Lower lobe of right lung (tissue), 2 donors: ENCODE measurements at regions not wholly inside any gene's neighbourhood (a gene's known extent, or its start where the extent isn't known, plus 50 kb on each side); places are given as distances from the start of the nearest gene placed in this dataset.

ENCODE experiments used
- ATAC-seq, 2 donors: fragments of 200-7000 bp; cut with Tn5 transposase; one replicate each; pipeline ENCODE4 v1.9.1; 2020 to 2022; ENCODE audit warnings: mild to moderate bottlenecking in 2 of 2, moderate library complexity in 2 of 2
- DNase-seq: peaks from one replicate; pipeline ENCODE4 v3.0.0-alpha.2; 2020
- H3K27ac ChIP-seq: fragments of 200-600 bp; one replicate; pipeline ENCODE4 v1.8.0; 2022
- H3K27me3 ChIP-seq: fragments of 200-600 bp; one replicate; pipeline ENCODE4 v1.8.0; 2022; ENCODE audit warnings: low read depth
- H3K36me3 ChIP-seq: fragments of 200-600 bp; one replicate; pipeline ENCODE4 v1.8.0; 2022; ENCODE audit warnings: mild to moderate bottlenecking
- H3K4me1 ChIP-seq: fragments of 200-600 bp; one replicate; pipeline ENCODE4 v1.8.0; 2022
- H3K4me3 ChIP-seq: fragments of 200-600 bp; one replicate; pipeline ENCODE4 v1.8.0; 2022; ENCODE audit warnings: mild to moderate bottlenecking
- H3K9me3 ChIP-seq: fragments of 200-600 bp; one replicate; pipeline ENCODE4 v1.8.0; 2022
- intact Hi-C: fragments of 100-400 bp; cut with DNase I; formaldehyde crosslinking; loops from one replicate; pipeline ENCODE4 v1.11.0; 2022
- TF ChIP-seq, protein P1 (sequence below): fragments of 200-600 bp; IDR thresholded peaks from one replicate; pipeline ENCODE4 v1.8.0; 2022; ENCODE audit warnings: antibody characterized with exemption, mild to moderate bottlenecking
- donor health status: DM: no; HTN: yes; CAD: no; lungs with severe emphysema.

DNA sequence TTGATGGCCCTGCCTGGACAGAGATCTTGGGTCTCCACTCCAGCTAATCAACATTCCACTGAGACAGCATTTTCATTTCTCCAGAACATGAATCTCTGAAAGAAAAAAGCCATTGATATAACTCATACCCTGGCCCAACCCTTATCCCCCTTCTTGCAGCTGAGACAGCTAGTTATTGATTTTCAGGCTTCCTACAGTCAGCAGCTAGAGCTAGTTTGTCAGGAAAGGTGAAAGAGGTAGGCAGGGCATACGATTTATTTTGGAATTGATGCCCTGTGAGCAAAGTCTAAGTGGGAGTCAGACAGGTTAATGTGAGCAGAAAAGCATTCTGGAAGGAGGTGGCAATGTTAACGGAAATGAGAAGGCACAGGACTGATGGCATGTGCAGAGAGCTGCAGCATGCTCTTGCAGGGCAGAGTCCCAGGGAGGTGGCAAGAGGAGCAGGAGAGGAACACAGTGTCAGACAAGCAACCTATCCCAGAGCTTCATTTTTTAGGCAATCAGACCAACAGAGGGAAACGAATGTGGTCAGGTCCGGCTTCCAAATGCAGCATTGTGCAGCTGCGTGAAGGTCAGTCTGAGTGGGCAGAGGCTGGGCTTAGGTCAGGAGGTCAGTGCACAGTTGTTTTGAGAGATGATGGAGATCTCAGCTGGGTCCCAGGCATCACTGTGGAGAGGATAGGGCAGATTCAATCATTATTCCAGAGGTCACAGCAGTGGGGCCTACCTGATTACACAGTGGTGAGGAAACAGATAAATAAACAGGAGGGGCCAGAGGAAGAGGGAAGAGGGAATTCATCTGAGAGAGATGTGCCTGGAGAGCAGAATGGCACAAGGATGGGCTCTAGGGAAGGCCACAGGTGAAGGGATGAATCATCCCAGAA is 134.8 kb downstream of the CMPK2 start:
- ATAC-seq (no peak), DNase-seq (no peak)
- Histone ChIP-seq H3K27me3 (no peaks in the 10 kb centered on the region), H3K36me3 (no peaks in the 10 kb centered on the region), H3K9me3 (no peaks in the 10 kb centered on the region), H3K4me1 (no peaks in the 10 kb centered on the region), H3K27ac (no peak overlapping the region), H3K4me3 (no peak overlapping the region)
- TF ChIP-seq, protein P1, sequence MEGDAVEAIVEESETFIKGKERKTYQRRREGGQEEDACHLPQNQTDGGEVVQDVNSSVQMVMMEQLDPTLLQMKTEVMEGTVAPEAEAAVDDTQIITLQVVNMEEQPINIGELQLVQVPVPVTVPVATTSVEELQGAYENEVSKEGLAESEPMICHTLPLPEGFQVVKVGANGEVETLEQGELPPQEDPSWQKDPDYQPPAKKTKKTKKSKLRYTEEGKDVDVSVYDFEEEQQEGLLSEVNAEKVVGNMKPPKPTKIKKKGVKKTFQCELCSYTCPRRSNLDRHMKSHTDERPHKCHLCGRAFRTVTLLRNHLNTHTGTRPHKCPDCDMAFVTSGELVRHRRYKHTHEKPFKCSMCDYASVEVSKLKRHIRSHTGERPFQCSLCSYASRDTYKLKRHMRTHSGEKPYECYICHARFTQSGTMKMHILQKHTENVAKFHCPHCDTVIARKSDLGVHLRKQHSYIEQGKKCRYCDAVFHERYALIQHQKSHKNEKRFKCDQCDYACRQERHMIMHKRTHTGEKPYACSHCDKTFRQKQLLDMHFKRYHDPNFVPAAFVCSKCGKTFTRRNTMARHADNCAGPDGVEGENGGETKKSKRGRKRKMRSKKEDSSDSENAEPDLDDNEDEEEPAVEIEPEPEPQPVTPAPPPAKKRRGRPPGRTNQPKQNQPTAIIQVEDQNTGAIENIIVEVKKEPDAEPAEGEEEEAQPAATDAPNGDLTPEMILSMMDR, result no peak
- intact Hi-C loops, result no loop called here

DNA sequence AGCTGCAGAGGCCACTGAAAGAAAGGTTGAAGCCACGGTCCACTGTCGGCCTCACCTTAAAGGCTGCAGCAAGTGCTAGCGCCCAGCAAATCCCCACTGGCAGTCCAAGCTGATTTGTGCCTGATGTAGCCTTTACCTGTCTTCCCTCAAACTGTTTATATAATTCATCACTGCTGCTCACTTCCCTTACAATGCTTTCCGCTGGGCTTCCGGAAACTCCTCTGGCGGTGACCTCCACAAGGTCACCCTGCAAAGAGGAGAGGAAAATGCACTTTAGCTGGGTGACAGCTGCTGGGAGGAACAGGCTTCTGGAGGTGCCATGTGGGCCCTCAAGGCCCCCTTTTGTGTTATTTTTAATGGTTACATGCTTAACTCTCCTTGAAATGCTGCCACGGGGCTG is 126.2 kb downstream of the CMPK2 start:
- H3K9me3 ChIP-seq, result no peaks in the 10 kb centered on the region
- TF ChIP-seq, protein P1, result no peak
- no peak overlapping the region for H3K4me3 ChIP-seq
- ATAC-seq, result no peak
- intact Hi-C loops, result no loop called here
- H3K36me3 ChIP-seq, result no peaks in the 10 kb centered on the region
- no peaks in the 10 kb centered on the region for H3K27me3 ChIP-seq
- no peak for DNase-seq
- no peak overlapping the region for H3K27ac ChIP-seq
- no peaks in the 10 kb centered on the region for H3K4me1 ChIP-seq

DNA sequence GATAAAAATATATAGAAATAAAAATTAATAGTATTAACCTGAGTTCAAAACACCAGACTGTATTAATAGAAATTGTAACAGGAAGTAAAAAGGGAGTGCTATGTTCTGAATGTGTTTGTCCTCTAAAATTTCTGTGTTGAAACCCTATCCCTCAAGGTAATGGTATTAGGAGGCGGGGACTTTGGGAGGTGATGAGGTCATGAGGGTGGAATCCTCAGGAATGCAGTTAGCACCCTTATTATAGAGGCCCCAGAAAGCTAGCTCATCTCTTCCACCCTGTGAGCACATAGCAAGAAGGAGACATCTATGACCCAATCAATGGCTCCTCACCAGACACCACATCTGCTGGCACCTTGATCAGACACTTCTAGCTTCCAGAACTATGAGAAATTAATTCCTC is 124.5 kb downstream of the CMPK2 start:
- no peaks in the 10 kb centered on the region for H3K4me1 ChIP-seq
- H3K27me3 ChIP-seq, result no peaks in the 10 kb centered on the region
- no peaks in the 10 kb centered on the region for H3K36me3 ChIP-seq
- intact Hi-C loops, result no loop called here
- ATAC-seq (no peak), DNase-seq (no peak)
- TF ChIP-seq, protein P1, result no peak
- no peaks in the 10 kb centered on the region for H3K9me3 ChIP-seq
- H3K4me3 ChIP-seq, result no peak overlapping the region
- no peak overlapping the region for H3K27ac ChIP-seq

DNA sequence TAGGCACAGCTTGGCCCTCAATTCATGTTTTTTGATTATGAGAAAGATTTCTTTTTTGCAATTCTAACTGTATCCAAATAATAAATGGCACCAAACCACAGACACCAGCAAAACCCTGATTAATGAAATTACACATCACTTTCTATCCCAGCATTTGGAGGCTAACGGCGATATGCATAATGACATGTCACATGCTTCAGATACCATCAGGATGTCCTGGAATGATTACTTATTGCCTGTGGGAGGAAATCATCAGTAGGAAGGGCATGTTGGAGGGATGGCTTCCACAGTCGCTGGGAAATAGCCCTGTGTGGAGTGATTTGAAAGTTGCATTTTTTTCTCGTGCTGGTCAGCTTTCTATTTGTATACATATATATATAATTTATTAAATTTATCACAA is 121.7 kb downstream of the CMPK2 start:
- intact Hi-C loops, result no loop called here
- Histone ChIP-seq H3K27me3 (no peaks in the 10 kb centered on the region), H3K9me3 (no peaks in the 10 kb centered on the region), H3K27ac (no peak overlapping the region), H3K4me3 (no peak overlapping the region), H3K4me1 (no peaks in the 10 kb centered on the region), H3K36me3 (no peaks in the 10 kb centered on the region)
- DNase-seq (no peak), ATAC-seq (no peak)
- TF ChIP-seq, protein P1, result no peak

DNA sequence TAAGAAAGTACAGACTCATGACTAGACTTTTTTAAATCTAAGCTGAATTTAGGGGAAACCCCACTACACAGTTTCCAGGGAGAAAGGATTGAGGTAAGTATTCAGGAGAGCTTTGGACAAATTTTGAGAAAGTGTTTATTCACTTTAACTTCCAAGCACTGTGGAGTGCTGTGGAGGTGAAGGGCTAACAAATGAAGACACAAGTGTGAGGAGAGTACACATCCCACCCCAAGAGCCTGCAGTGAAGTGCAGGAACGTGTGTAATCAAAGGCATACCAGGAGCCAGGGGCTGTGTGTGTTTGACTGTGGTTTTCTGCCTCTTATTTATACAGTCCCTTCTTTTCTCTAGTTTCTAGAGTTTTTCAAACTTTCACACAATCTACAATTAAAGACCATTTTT is 118.3 kb downstream of the CMPK2 start:
- ATAC-seq (peak; percentile 84 to 92), DNase-seq (no peak)
- Histone ChIP-seq H3K36me3 (no peaks in the 10 kb centered on the region), H3K27me3 (no peaks in the 10 kb centered on the region), H3K4me3 (no peak overlapping the region), H3K4me1 (peaks cover 12% of the 10 kb centered on the region), H3K9me3 (no peaks in the 10 kb centered on the region), H3K27ac (no peak overlapping the region)
- TF ChIP-seq, protein P1, result no peak
- intact Hi-C loops, result no loop called here
